SK-N-SH (cell line): ENCODE measurements at regions not wholly inside any gene's neighbourhood (a gene's known extent, or its start where the extent isn't known, plus 50 kb on each side); places are given as distances from the start of the nearest gene placed in this dataset.

ENCODE experiments used
- CTCF ChIA-PET: fragments of 300-600, 350-600 bp; formaldehyde crosslinking; extraction: SDS; loops from one replicate; lab custom pipeline; 2021; lab: Yijun Ruan, JAX
- POLR2A ChIA-PET: fragments of 350-600 bp; sonication (Branson Sonifier 250); formaldehyde crosslinking; extraction: SDS; loops from one replicate; lab custom pipeline; 2020; ENCODE audit warnings: antibody characterized with exemption, inconsistent platforms; lab: Yijun Ruan, JAX
- DNase-seq: peaks from one replicate; pipeline ENCODE4 v3.0.0; 2012
- H2AFZ ChIP-seq: fragments of 200-600 bp; sonication (generic); 2 replicates; pipeline ENCODE4 v1.8.1; 2016; ENCODE audit warnings: antibody characterized with exemption, mild to moderate bottlenecking, low read depth
- H3F3A ChIP-seq: fragments of 200-600 bp; sonication (generic); replicated peaks from 2 replicates; pipeline ENCODE3; 2016; ENCODE audit warnings: antibody characterized with exemption, mild to moderate bottlenecking; ENCODE audit not compliant: insufficient read depth
- H3K27ac ChIP-seq, 2 experiments: fragments of 200-500 bp in 1 of 2; fragments of 200-600 bp in 1 of 2; sonication (Bioruptor generic) in 1 of 2; sonication (generic), shearing (Covaris generic) in 1 of 2; 2 replicates each; pipeline versions ENCODE4 v1.5.1 to v1.6.1; 2014 to 2016; ENCODE audit warnings: low read depth in 2 of 2, inconsistent platforms in 1 of 2, low read length in 1 of 2, mild to moderate bottlenecking in 1 of 2, mixed read lengths in 1 of 2
- H3K27me3 ChIP-seq: fragments of 200-600 bp; sonication (generic), shearing (Covaris generic); 2 replicates; pipeline ENCODE4 v1.6.1; 2016; ENCODE audit warnings: mixed run types; ENCODE audit not compliant: insufficient read depth
- H3K36me3 ChIP-seq, 2 experiments: fragments of 200-500 bp in 1 of 2; fragments of 200-600 bp in 1 of 2; sonication (Bioruptor generic) in 1 of 2; sonication (generic) in 1 of 2; replicated peaks in 1 of 2; 2 replicates each; pipeline versions ENCODE3 to v1.5.1; 2014 to 2016; ENCODE audit warnings: low read length in 1 of 2, mild to moderate bottlenecking in 1 of 2; ENCODE audit not compliant: insufficient read depth in 2 of 2, control insufficient read depth in 1 of 2
- H3K4me1 ChIP-seq, 2 experiments: fragments of 200-500 bp in 1 of 2; fragments of 200-600 bp in 1 of 2; sonication (Bioruptor generic) in 1 of 2; sonication (generic), shearing (Covaris generic) in 1 of 2; 2 replicates each; pipeline versions ENCODE4 v1.5.1 to v1.6.1; 2014 to 2016; ENCODE audit warnings: low read depth in 1 of 2, low read length in 1 of 2, mixed run types in 1 of 2; ENCODE audit not compliant: insufficient read depth in 2 of 2, control insufficient read depth in 1 of 2
- H3K4me2 ChIP-seq: fragments of 200-600 bp; sonication (generic), shearing (Covaris generic); 2 replicates; pipeline ENCODE4 v1.6.1; 2017; ENCODE audit warnings: mixed run types
- H3K4me3 ChIP-seq, 2 experiments: fragments of 200-500 bp in 1 of 2; fragments of 200-600 bp in 1 of 2; sonication (Bioruptor generic) in 1 of 2; sonication (generic), shearing (Covaris generic) in 1 of 2; 2 replicates each; pipeline versions ENCODE4 v1.5.1 to v1.8.1; 2014 to 2016; ENCODE audit warnings: low read depth in 2 of 2, inconsistent platforms in 1 of 2, low read length in 1 of 2, mild to moderate bottlenecking in 1 of 2, mixed read lengths in 1 of 2, moderate library complexity in 1 of 2
- H3K79me2 ChIP-seq: fragments of 200-600 bp; sonication (generic); 2 replicates; pipeline ENCODE4 v1.8.1; 2017; ENCODE audit warnings: mild to moderate bottlenecking; ENCODE audit not compliant: insufficient read depth
- H3K9ac ChIP-seq: fragments of 200-600 bp; sonication (generic); 2 replicates; pipeline ENCODE4 v1.6.1; 2017; ENCODE audit warnings: mixed run types
- H3K9me2 ChIP-seq: fragments of 200-600 bp; sonication (generic); 2 replicates; pipeline ENCODE4 v1.6.1; 2017; ENCODE audit warnings: mixed run types
- H3K9me3 ChIP-seq: fragments of 200-600 bp; sonication (generic); 2 replicates; pipeline ENCODE4 v1.6.1; 2017; ENCODE audit warnings: mixed run types, mild to moderate bottlenecking, moderate library complexity
- H4K20me1 ChIP-seq: fragments of 200-600 bp; sonication (generic); 2 replicates; pipeline ENCODE4 v1.6.1; 2017; ENCODE audit warnings: mild to moderate bottlenecking, mixed run types; ENCODE audit not compliant: insufficient read depth
- EZH2phosphoT487 ChIP-seq: fragments of 200-600 bp; sonication (generic); IDR thresholded peaks from 2 replicates; pipeline ENCODE4 v1.6.1; 2017; ENCODE audit warnings: low read depth, mixed run types, mild to moderate bottlenecking, antibody characterized with exemption, moderate library complexity, borderline replicate concordance
- FOXJ3 ChIP-seq: sonication (generic); formaldehyde crosslinking; IDR thresholded peaks from 2 replicates; pipeline ENCODE4 v1.5.1; 2020; ENCODE audit warnings: mild to moderate bottlenecking, missing genetic modification reagents
- FOXM1 ChIP-seq: IDR thresholded peaks from 2 replicates; pipeline ENCODE4 v1.4.0; 2012; ENCODE audit warnings: low read depth, mild to moderate bottlenecking
- MAX ChIP-seq: IDR thresholded peaks from 2 replicates; pipeline ENCODE4 v1.4.0; 2012; ENCODE audit warnings: low read depth
- MXI1 ChIP-seq: IDR thresholded peaks from 2 replicates; pipeline ENCODE4 v1.6.1; 2012; ENCODE audit warnings: mild to moderate bottlenecking, low read depth, low read length, improper control_type of control experiment
- NRF1 ChIP-seq: IDR thresholded peaks from 2 replicates; pipeline ENCODE4 v1.6.1; 2012; ENCODE audit warnings: low read depth, mild to moderate bottlenecking, low read length
- RAD21 ChIP-seq: IDR thresholded peaks from 2 replicates; pipeline ENCODE4 v1.6.1; 2012; ENCODE audit warnings: mild to moderate bottlenecking, low read length
- RXRA ChIP-seq: IDR thresholded peaks from 2 replicates; pipeline ENCODE4 v1.4.0; 2012; ENCODE audit warnings: low read depth, mild to moderate bottlenecking, borderline replicate concordance
- SIN3A ChIP-seq: IDR thresholded peaks from 2 replicates; pipeline ENCODE4 v1.6.1; 2012; ENCODE audit warnings: low read depth, mild to moderate bottlenecking, low read length, moderate library complexity, borderline replicate concordance
- SMC3 ChIP-seq: IDR thresholded peaks from 2 replicates; pipeline ENCODE4 v1.6.1; 2012; ENCODE audit warnings: low read depth, low read length, improper control_type of control experiment
- USF2 ChIP-seq: fragments of 150-350 bp; IDR thresholded peaks from 2 replicates; pipeline ENCODE4 v1.6.1; 2017; ENCODE audit warnings: antibody characterized with exemption, low read length, low read depth, borderline replicate concordance
- ZBTB33 ChIP-seq: IDR thresholded peaks from 2 replicates; pipeline ENCODE4 v1.4.0; 2012; ENCODE audit warnings: low read depth, borderline replicate concordance
- WGBS: methylation state at CpG from one replicate; pipeline ENCODE4 v1.1.6; 2017; ENCODE audit warnings: low lambda C conversion rate; 5-methylcytosine and 5-hydroxymethylcytosine counted together

- TF ChIP-seq SMC3 (no peak), MXI1 (no peak)
Measured at GRCh38 chr21:18663663-18664062, 260.1 kb upstream of the TMPRSS15 start (continued).

GRCh38 chr21:18666725-18667124 lies 263.1 kb upstream of the TMPRSS15 start:
- POLR2A ChIA-PET, result no interaction called here

GRCh38 chr21:18673789-18674188 lies 270.2 kb upstream of the TMPRSS15 start:
- no peaks in the 10 kb centered on the region for H3K27me3 ChIP-seq
- DNase-seq, result no peak
- no peaks in the 10 kb centered on the region; the same call in 1 of the 2 replicates for H3K9me3 ChIP-seq
- H3K36me3 ChIP-seq, result no peaks in the 10 kb centered on the region
- H3F3A ChIP-seq, result no peaks in the 10 kb centered on the region
- H3K27ac ChIP-seq, result no peak overlapping the region
- no peaks in the 10 kb centered on the region for H4K20me1 ChIP-seq
- TF ChIP-seq SIN3A (no peak), RAD21 (no peak), FOXM1 (no peak), FOXJ3 (CRISPR knock-in tag) (no peak), SMC3 (no peak), ZBTB33 (no peak), NRF1 (no peak), RXRA (no peak)
- no peak overlapping the region for H3K4me2 ChIP-seq
- no peaks in the 10 kb centered on the region for H3K79me2 ChIP-seq
- ChIA-PET CTCF (no interaction called here), POLR2A (no interaction called here)
- H3K4me3 ChIP-seq, result no peak overlapping the region
- H3K4me1 ChIP-seq, result no peaks in the 10 kb centered on the region
- WGBS, result 4% methylated on average over 1 of the region's 1 CpG
- H3K9ac ChIP-seq, result no peak overlapping the region
- H3K9me2 ChIP-seq, result no peaks in the 10 kb centered on the region
- H2AFZ ChIP-seq, result no peak overlapping the region

More at GRCh38 chr21:18666725-18667124, 263.1 kb upstream of the TMPRSS15 start:
- Histone ChIP-seq H3K4me2 (no peak overlapping the region), H3K4me1 (no peaks in the 10 kb centered on the region), H2AFZ (no peak overlapping the region), H3K9me3 (no peaks in the 10 kb centered on the region), H3K79me2 (no peaks in the 10 kb centered on the region), H3K36me3 (no peaks in the 10 kb centered on the region), H3K9me2 (no peaks in the 10 kb centered on the region), H3K27me3 (no peaks in the 10 kb centered on the region), H3F3A (no peaks in the 10 kb centered on the region), H3K9ac (no peak overlapping the region), H4K20me1 (no peaks in the 10 kb centered on the region), H3K27ac (no peak overlapping the region), H3K4me3 (no peak overlapping the region)
- CTCF ChIA-PET, result interaction anchor here (0.5 kb wide), 1 partner anchor 890 kb away, joined by 3 read pairs; no protein-coding TSS in a partner anchor
- 3% methylated on average over 1 of the region's 1 CpG for WGBS
- TF ChIP-seq MAX, result no peak
- TF ChIP-seq USF2, result no peak
- TF ChIP-seq EZH2phosphoT487, result no peak
- no peak for DNase-seq
